ENCODE measurements at regions not wholly inside any gene's neighbourhood (a gene's known extent, or its start where the extent isn't known, plus 50 kb on each side); places are given as distances from the start of the nearest gene placed in this dataset.
A peak's percentile ranks its signal among the peaks of the same experiment; 100 is the strongest.
"Not testable (repeated sequence)": the region's sequence is repeated elsewhere in the genome, so short reads cannot be mapped to it uniquely, and the experiment has no call there.

DNA sequence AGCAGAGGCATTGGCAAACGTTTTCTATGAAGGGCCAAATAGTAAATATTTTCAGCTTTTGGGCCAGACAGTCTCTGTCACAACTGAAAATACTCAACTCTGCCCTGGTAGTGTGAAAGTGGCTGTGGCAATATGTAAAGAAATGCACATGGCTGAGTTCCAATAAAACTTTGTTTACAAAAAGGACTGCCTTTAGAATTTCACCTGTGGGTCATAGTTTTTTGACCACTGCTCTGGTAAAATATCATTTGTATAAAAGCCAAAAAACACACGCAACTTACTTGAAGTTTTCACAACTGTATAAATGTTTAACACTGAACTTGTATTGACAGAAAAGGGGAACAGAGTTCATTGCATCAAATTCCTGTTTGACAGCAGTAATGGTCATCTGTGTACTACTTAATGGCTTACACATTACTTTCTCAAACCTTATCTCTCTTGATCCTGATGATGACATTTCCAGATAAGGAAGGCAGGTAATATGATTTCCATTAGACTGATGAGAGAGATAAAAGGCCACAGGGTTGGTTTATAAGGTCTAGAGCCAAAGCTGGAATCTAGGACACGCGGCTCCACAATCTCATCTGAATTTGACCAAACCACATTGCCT lies 250.1 kb downstream of the TOX3 start:
- H3K4me2 ChIP-seq (ENCODE audit: low read depth, low read length), result peak overlapping the region; percentile 4; the same call in 1 of the 2 replicates
- intact Hi-C loops (cut with micrococcal nuclease; ENCODE audit: unreplicated experiment); H3K9ac ChIP-seq (ENCODE audit: insufficient read depth, low read depth, low read length); POLR2A ChIA-PET; H3K9me3 ChIP-seq (ENCODE audit: low read length); CTCF ChIA-PET (ENCODE audit: low intra/inter-chr PET ratio, low total read pairs); H3K27me3 ChIP-seq (ENCODE audit: control insufficient read depth in 1 of 2, insufficient read depth in 2 of 2, low read length in 2 of 2); H3K79me2 ChIP-seq (ENCODE audit: insufficient read depth, low read length); H2AFZ ChIP-seq (ENCODE audit: low read length); BruUV-seq (replicated peaks); H3K36me3 ChIP-seq (replicated peaks in 1 of 2; ENCODE audit: control insufficient read depth in 1 of 2, insufficient read depth in 2 of 2, low read length in 2 of 2); H3K27ac ChIP-seq (ENCODE audit: extremely low read length, insufficient read depth, low read length); in situ Hi-C loops (cut with HindIII; ENCODE audit: extremely low pct_ligation_motif_present, low pct_unique_long_range_greater_than_20kb); H4K20me1 ChIP-seq (ENCODE audit: insufficient read depth, low read length); TF ChIP-seq CREM (CRISPR knock-in tag; IDR thresholded peaks at IDR 0.05); EP300 (CRISPR knock-in tag; IDR thresholded peaks at IDR 0.05; ENCODE audit: borderline replicate concordance); GABPA (IDR thresholded peaks at IDR 0.05; ENCODE audit: low read depth, low read length): not testable (repeated sequence)
- peak; percentile 93 for FAIRE-seq
- ATAC-seq, result peak; percentile 77
- WGBS (ENCODE audit: low lambda C conversion rate), result 2% methylated on average over 4 of the region's 4 CpGs
- peak; percentile 26 for DNase-seq (ENCODE audit: low spot score)
- H3K4me3 ChIP-seq (replicated peaks in 1 of 3; ENCODE audit: insufficient read depth in 1 of 3, low read depth in 2 of 3, low read length in 3 of 3), result peak overlapping the region in 1 of 3 experiments; percentile 13; a peak in 1 of 6 replicates
- H3K4me1 ChIP-seq (ENCODE audit: insufficient read depth, low read length), result peaks cover 54% of the 10 kb centered on the region
- peak; percentile 46; the same call in 1 of the 2 replicates for TF ChIP-seq CREM (IDR thresholded peaks at IDR 0.05)
- TF ChIP-seq SOX5 (CRISPR knock-in tag; IDR thresholded peaks at IDR 0.05; ENCODE audit: borderline replicate concordance), result peak; percentile 60
- TF ChIP-seq RORA (CRISPR knock-in tag; IDR thresholded peaks at IDR 0.05), result 0 out of 2 replicates have a peak, but pooled peaks have one; percentile 27
- 0 out of 2 replicates have a peak, but pooled peaks have one; percentile 34 for TF ChIP-seq THAP11 (CRISPR knock-in tag; IDR thresholded peaks at IDR 0.05)
- TF ChIP-seq KAT8 (CRISPR knock-in tag; IDR thresholded peaks at IDR 0.05), result peak; percentile 26; the same call in 1 of the 2 replicates
- peak; percentile 22; the same call in 1 of the 2 replicates for TF ChIP-seq ZKSCAN8 (CRISPR knock-in tag; IDR thresholded peaks at IDR 0.05; ENCODE audit: borderline replicate concordance)
- TF ChIP-seq SALL1 (CRISPR knock-in tag; IDR thresholded peaks at IDR 0.05), result peak; percentile 20; the same call in 1 of the 2 replicates
- TF ChIP-seq, protein P1, sequence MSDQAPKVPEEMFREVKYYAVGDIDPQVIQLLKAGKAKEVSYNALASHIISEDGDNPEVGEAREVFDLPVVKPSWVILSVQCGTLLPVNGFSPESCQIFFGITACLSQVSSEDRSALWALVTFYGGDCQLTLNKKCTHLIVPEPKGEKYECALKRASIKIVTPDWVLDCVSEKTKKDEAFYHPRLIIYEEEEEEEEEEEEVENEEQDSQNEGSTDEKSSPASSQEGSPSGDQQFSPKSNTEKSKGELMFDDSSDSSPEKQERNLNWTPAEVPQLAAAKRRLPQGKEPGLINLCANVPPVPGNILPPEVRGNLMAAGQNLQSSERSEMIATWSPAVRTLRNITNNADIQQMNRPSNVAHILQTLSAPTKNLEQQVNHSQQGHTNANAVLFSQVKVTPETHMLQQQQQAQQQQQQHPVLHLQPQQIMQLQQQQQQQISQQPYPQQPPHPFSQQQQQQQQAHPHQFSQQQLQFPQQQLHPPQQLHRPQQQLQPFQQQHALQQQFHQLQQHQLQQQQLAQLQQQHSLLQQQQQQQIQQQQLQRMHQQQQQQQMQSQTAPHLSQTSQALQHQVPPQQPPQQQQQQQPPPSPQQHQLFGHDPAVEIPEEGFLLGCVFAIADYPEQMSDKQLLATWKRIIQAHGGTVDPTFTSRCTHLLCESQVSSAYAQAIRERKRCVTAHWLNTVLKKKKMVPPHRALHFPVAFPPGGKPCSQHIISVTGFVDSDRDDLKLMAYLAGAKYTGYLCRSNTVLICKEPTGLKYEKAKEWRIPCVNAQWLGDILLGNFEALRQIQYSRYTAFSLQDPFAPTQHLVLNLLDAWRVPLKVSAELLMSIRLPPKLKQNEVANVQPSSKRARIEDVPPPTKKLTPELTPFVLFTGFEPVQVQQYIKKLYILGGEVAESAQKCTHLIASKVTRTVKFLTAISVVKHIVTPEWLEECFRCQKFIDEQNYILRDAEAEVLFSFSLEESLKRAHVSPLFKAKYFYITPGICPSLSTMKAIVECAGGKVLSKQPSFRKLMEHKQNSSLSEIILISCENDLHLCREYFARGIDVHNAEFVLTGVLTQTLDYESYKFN (CRISPR knock-in tag; conservative IDR thresholded peaks at IDR 0.05), result peak; percentile 58
- TF ChIP-seq, protein P2, sequence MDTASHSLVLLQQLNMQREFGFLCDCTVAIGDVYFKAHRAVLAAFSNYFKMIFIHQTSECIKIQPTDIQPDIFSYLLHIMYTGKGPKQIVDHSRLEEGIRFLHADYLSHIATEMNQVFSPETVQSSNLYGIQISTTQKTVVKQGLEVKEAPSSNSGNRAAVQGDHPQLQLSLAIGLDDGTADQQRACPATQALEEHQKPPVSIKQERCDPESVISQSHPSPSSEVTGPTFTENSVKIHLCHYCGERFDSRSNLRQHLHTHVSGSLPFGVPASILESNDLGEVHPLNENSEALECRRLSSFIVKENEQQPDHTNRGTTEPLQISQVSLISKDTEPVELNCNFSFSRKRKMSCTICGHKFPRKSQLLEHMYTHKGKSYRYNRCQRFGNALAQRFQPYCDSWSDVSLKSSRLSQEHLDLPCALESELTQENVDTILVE (CRISPR knock-in tag; IDR thresholded peaks at IDR 0.05), result peak; percentile 31; the same call in 1 of the 2 replicates
- TF ChIP-seq, protein P3, sequence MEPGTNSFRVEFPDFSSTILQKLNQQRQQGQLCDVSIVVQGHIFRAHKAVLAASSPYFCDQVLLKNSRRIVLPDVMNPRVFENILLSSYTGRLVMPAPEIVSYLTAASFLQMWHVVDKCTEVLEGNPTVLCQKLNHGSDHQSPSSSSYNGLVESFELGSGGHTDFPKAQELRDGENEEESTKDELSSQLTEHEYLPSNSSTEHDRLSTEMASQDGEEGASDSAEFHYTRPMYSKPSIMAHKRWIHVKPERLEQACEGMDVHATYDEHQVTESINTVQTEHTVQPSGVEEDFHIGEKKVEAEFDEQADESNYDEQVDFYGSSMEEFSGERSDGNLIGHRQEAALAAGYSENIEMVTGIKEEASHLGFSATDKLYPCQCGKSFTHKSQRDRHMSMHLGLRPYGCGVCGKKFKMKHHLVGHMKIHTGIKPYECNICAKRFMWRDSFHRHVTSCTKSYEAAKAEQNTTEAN (CRISPR knock-in tag; conservative IDR thresholded peaks at IDR 0.05), result peak; percentile 91
- TF ChIP-seq NFIC (IDR thresholded peaks at IDR 0.05; ENCODE audit: low read length), result peak; percentile 53; the same call in 1 of the 2 replicates
- TF ChIP-seq SAP130 (CRISPR knock-in tag; IDR thresholded peaks at IDR 0.05; ENCODE audit: low read depth), result peak; percentile 28; the same call in 1 of the 2 replicates
- peak; percentile 76 for TF ChIP-seq MED1 (CRISPR knock-in tag; IDR thresholded peaks at IDR 0.05)
- peak in 1 of 2 experiments; percentile 62; a peak in 2 of 4 replicates for TF ChIP-seq EP300 (IDR thresholded peaks at IDR 0.05; ENCODE audit: low read depth in 2 of 2, low read length in 2 of 2)
- 0 out of 2 replicates have a peak, but pooled peaks have one; percentile 14 for TF ChIP-seq PITX1 (CRISPR knock-in tag; IDR thresholded peaks at IDR 0.05)
- TF ChIP-seq GABPA (CRISPR knock-in tag; IDR thresholded peaks at IDR 0.05; ENCODE audit: low read depth), result peak; percentile 32; the same call in 1 of the 2 replicates
